ENCODE measurements at regions not wholly inside any gene's neighbourhood (a gene's known extent, or its start where the extent isn't known, plus 50 kb on each side); places are given as distances from the start of the nearest gene placed in this dataset.

DNA sequence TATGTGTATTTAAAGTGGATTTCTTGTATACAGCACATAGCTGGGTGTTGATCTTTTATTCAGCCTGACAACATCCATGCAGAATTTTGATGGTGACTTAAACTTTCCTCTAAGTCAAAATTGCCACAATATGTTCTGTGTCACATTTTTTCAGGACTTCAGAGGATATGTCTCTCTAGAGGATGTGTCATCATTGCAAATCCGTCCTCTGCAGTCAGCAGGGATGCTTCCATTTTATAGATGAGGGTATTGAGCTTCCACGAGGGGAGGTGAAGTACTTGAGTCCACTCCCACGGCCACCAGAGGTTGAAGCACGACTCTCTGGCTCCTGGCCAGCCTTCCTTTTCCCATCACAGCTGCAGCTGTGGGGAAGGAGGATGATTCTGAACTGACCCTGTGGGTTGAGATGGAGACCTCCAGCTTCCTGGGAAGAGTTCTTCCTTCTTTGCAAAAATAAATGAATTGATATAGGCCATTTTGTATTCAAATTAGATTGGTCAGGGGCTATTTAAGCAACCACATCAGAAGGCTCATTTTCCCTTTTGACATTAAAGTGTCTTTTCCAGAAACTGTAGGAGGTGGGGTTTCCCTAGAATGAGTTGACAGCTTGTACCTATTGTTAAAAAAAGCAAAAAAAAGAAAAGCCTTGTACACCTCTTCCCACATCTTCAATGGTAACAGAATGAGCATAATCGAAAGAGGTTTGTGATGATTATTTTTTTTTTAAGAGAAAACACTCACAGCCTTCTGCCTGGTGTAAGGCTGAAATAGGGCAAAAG is 55.2 kb upstream of the MYEOV start:
- no peak overlapping the region for H3K27ac Mint-ChIP-seq
- no peak overlapping the region for H3K4me3 Mint-ChIP-seq
- H3K36me3 Mint-ChIP-seq (ENCODE audit: low read depth), result no peaks in the 10 kb centered on the region
- ChIA-PET CTCF (no interaction called here), POLR2A (no interaction called here)
- intact Hi-C loops (cut with micrococcal nuclease), result no loop called here
- H3K9me3 Mint-ChIP-seq, result no peaks in the 10 kb centered on the region
- ATAC-seq (ENCODE audit: low read depth), result no peak
- peaks cover 8% of the 10 kb centered on the region for H3K4me1 Mint-ChIP-seq
- TF ChIP-seq, protein P1, sequence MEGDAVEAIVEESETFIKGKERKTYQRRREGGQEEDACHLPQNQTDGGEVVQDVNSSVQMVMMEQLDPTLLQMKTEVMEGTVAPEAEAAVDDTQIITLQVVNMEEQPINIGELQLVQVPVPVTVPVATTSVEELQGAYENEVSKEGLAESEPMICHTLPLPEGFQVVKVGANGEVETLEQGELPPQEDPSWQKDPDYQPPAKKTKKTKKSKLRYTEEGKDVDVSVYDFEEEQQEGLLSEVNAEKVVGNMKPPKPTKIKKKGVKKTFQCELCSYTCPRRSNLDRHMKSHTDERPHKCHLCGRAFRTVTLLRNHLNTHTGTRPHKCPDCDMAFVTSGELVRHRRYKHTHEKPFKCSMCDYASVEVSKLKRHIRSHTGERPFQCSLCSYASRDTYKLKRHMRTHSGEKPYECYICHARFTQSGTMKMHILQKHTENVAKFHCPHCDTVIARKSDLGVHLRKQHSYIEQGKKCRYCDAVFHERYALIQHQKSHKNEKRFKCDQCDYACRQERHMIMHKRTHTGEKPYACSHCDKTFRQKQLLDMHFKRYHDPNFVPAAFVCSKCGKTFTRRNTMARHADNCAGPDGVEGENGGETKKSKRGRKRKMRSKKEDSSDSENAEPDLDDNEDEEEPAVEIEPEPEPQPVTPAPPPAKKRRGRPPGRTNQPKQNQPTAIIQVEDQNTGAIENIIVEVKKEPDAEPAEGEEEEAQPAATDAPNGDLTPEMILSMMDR (IDR thresholded peaks at IDR 0.05), result no peak
- DNase-seq, result no peak
- peaks cover 2% of the 10 kb centered on the region for H3K27me3 Mint-ChIP-seq

DNA sequence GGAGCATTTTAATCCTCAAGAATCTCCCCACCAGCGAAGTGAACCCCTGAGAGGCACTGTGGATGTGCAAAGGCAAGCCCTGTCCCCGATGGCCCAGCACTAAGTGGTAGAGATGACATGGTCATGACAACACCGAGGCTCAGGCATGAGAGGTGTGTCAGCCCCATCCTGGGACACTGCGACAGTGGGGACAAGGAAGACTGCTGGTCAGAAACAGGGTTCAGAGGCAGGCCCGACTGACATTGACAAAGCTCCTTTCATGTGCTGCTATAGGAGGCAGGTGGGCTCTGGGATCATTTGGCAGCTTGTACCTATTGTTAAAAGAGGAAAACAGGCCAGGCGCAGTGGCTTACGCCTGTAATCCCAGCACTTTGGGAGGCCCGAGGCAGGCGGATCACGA is 54.3 kb upstream of the MYEOV start:
- peaks cover 2% of the 10 kb centered on the region for H3K27me3 Mint-ChIP-seq
- no peak for DNase-seq
- H3K4me1 Mint-ChIP-seq, result peaks cover 8% of the 10 kb centered on the region
- ChIA-PET CTCF (no interaction called here), POLR2A (no interaction called here)
- intact Hi-C loops (cut with micrococcal nuclease), result loop anchor here (2.0 kb wide), 1 partner anchor 139 kb away; no protein-coding TSS in a partner anchor
- no peak overlapping the region for H3K4me3 Mint-ChIP-seq
- H3K9me3 Mint-ChIP-seq, result no peaks in the 10 kb centered on the region
- no peak overlapping the region for H3K27ac Mint-ChIP-seq
- no peak for ATAC-seq (ENCODE audit: low read depth)
- H3K36me3 Mint-ChIP-seq (ENCODE audit: low read depth), result no peaks in the 10 kb centered on the region
- TF ChIP-seq, protein P1 (IDR thresholded peaks at IDR 0.05), result no peak

DNA sequence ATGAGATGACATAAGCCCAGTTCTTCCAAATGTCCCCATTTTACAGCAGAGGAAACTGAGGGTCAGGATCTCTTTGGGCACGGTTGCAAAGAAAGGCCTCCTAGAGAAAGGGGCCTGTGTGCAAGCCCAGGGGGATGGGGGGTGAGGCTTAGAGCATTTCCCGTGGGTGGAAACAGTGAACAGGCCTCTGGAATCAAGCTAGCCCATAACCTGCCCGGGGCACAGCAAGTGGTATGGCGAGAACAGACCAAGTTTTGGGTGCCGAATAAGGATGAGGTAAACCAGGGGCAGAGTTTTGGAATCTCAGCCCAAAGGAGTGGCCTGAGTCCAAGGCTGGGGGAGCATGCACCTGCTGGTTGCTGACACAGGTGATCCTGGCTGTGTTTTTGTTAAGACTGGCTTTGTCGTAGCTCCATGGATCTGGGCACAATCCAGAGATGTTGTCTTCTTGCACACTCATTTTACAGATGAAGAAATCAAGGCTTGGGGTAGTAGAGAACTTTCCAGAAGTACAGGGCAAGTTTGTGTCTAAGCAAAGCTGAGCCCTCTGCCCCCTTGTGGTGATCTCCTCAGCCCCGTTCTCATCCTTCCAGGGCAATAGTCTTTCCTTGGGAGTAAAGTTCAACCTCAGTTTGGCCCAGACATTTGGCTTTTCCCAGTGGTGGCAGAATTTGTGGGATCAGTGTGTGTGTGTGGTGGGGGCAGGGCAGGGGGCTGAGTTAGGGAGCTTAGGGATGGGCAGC is 53.5 kb upstream of the MYEOV start:
- no peaks in the 10 kb centered on the region for H3K9me3 Mint-ChIP-seq
- ATAC-seq (ENCODE audit: low read depth), result no peak
- H3K4me3 Mint-ChIP-seq, result no peak overlapping the region
- no peaks in the 10 kb centered on the region for H3K36me3 Mint-ChIP-seq (ENCODE audit: low read depth)
- TF ChIP-seq, protein P1 (IDR thresholded peaks at IDR 0.05), result no peak
- H3K27me3 Mint-ChIP-seq, result peaks cover 2% of the 10 kb centered on the region
- ChIA-PET CTCF (no interaction called here), POLR2A (no interaction called here)
- peaks cover 8% of the 10 kb centered on the region for H3K4me1 Mint-ChIP-seq
- no peak overlapping the region for H3K27ac Mint-ChIP-seq
- intact Hi-C loops (cut with micrococcal nuclease), result loop anchor here (2.0 kb wide), 1 partner anchor 140 kb away; no protein-coding TSS in a partner anchor
- DNase-seq, result no peak

DNA sequence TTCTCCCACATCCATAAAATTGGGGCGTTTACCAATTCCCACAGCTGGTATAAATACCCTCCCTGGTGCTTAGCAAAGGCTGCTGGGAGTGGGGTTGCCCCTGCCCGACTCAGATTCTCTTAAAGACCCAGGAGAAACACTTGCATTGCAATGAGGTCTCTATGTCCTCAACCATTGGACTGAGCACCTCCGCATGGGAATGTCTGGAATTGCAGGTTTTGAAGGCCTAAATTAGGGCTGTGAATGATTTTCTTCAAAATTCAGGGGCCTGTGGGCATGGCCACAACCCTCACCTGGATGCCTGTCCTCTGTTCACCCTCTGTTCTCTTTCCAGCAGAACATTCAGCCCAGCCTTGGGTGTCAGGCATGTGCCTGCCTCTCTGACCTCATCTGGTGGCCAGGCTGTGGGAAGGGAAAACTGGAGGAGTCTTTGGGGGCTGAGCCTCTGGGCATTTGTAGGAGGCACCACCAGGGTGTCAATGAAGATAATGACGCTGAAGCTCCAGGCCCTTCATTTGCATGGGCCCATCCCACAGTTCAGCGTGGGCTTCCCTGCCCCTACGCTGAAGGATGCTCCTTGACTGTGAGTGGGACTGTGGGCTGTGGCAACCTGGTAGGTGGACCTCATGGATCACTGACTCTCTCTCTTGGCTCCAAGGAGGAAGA is 52.7 kb upstream of the MYEOV start:
- intact Hi-C loops (cut with micrococcal nuclease), result loop anchor here (2.0 kb wide), 1 partner anchor 140 kb away; no protein-coding TSS in a partner anchor
- DNase-seq, result no peak
- no peak for ATAC-seq (ENCODE audit: low read depth)
- peaks cover 8% of the 10 kb centered on the region for H3K4me1 Mint-ChIP-seq
- CTCF ChIA-PET, result no interaction called here
- H3K9me3 Mint-ChIP-seq, result no peaks in the 10 kb centered on the region
- H3K27me3 Mint-ChIP-seq, result peaks cover 2% of the 10 kb centered on the region
- TF ChIP-seq, protein P1 (IDR thresholded peaks at IDR 0.05), result no peak
- POLR2A ChIA-PET, result no interaction called here
- no peak overlapping the region for H3K27ac Mint-ChIP-seq
- H3K36me3 Mint-ChIP-seq (ENCODE audit: low read depth), result no peaks in the 10 kb centered on the region
- H3K4me3 Mint-ChIP-seq, result no peak overlapping the region

DNA sequence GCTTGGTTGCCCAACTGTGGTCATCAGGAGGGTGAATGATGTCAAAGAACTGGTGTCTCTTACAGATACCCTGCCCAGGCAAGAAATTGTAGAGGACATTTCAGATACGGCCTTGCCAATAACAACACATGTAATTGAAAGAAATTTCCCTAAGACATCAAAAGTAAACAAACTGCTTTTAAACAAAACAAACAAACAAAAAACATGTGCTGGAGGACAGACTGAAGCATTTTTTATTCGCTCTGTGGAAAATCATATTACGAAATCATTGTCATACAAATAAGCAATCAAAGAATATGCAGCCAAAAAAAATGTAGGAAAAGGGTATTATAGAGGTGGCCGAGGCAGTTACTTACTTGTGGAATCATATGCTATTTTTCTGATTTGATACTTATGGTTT is 52.1 kb upstream of the MYEOV start:
- ATAC-seq (ENCODE audit: low read depth) (no peak), DNase-seq (no peak)
- POLR2A ChIA-PET, result no interaction called here
- Mint-ChIP-seq H3K36me3 (ENCODE audit: low read depth) (no peaks in the 10 kb centered on the region), H3K27me3 (peaks cover 2% of the 10 kb centered on the region), H3K4me3 (no peak overlapping the region), H3K4me1 (peaks cover 8% of the 10 kb centered on the region), H3K27ac (no peak overlapping the region), H3K9me3 (no peaks in the 10 kb centered on the region)
- TF ChIP-seq, protein P1 (IDR thresholded peaks at IDR 0.05), result no peak
- intact Hi-C loops (cut with micrococcal nuclease), result loop anchor here (2.0 kb wide), 1 partner anchor 141 kb away; no protein-coding TSS in a partner anchor
- CTCF ChIA-PET, result no interaction called here
